ENCODE measurements at regions not wholly inside any gene's neighbourhood (a gene's known extent, or its start where the extent isn't known, plus 50 kb on each side); places are given as distances from the start of the nearest gene placed in this dataset.
A peak's percentile ranks its signal among the peaks of the same experiment; 100 is the strongest.

DNA sequence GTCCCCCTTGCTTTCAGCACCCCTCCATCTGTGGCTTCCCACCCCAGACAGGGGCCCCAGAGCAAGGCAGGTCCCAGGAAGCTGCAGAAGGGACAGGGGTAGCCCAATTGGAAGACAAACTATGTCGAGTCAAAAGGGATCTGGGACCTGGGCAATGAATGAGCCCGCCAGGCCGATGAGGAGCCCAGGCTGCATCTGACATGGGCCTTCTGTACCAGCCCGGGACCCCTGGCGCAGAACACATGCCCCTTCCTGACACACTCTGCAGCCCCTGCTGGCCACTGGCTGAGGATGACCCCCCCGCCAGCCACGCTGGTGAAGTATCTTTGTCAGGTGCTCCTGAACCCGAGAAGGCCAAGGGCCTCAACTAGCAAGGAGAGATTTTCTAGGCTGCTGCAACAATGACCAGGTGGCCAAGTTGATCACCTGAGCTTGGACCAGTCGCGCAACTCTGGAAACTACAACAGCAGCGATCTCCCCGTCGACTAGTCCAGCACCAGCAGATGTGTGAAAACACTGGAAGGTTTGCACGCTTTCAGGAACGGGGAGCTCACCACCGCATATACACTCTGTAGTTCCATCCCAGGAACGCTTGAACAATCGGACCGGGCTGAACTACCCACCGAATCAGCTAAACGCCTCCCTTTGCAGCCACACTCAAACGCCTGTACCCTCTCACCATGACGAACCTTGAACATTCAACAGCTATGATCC is 119.0 kb downstream of the NCOR2 start:
- BruUV-seq (replicated peaks): no TSS peak
- peaks cover 46% of the 10 kb centered on the region for H3K36me3 Mint-ChIP-seq (ENCODE audit: insufficient read depth, unreplicated experiment)
- no peaks in the 10 kb centered on the region for H3K9me3 ChIP-seq
- DNase-seq: no peak
- H3K4me1 Mint-ChIP-seq (ENCODE audit: low read depth, unreplicated experiment): no peaks in the 10 kb centered on the region
- H3K4me1 ChIP-seq: no peaks in the 10 kb centered on the region
- no peaks in the 10 kb centered on the region; the same call in 1 of the 2 replicates for H3K36me3 ChIP-seq (ENCODE audit: control insufficient read depth, insufficient read depth, low read length)
- H3K27ac Mint-ChIP-seq (ENCODE audit: unreplicated experiment): peak overlapping the region; percentile 46
- H3K27me3 ChIP-seq (replicated peaks; ENCODE audit: control insufficient read depth, insufficient read depth, low read length): no peaks in the 10 kb centered on the region
- no peaks in the 10 kb centered on the region for H3K27me3 Mint-ChIP-seq (ENCODE audit: insufficient read depth, unreplicated experiment)
- POLR2A ChIA-PET: no interaction called here
- H3K4me3 Mint-ChIP-seq (ENCODE audit: unreplicated experiment): no peak overlapping the region
- H3K9me3 Mint-ChIP-seq (ENCODE audit: unreplicated experiment): no peaks in the 10 kb centered on the region
- TF ChIP-seq, protein P1, sequence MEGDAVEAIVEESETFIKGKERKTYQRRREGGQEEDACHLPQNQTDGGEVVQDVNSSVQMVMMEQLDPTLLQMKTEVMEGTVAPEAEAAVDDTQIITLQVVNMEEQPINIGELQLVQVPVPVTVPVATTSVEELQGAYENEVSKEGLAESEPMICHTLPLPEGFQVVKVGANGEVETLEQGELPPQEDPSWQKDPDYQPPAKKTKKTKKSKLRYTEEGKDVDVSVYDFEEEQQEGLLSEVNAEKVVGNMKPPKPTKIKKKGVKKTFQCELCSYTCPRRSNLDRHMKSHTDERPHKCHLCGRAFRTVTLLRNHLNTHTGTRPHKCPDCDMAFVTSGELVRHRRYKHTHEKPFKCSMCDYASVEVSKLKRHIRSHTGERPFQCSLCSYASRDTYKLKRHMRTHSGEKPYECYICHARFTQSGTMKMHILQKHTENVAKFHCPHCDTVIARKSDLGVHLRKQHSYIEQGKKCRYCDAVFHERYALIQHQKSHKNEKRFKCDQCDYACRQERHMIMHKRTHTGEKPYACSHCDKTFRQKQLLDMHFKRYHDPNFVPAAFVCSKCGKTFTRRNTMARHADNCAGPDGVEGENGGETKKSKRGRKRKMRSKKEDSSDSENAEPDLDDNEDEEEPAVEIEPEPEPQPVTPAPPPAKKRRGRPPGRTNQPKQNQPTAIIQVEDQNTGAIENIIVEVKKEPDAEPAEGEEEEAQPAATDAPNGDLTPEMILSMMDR (IDR thresholded peaks at IDR 0.05; ENCODE audit: insufficient read depth in 1 of 2, low read depth in 1 of 2, low read length in 1 of 2, severe bottlenecking in 1 of 2, unreplicated experiment in 1 of 2): no peak
- intact Hi-C loops (cut with micrococcal nuclease; ENCODE audit: unreplicated experiment): no loop called here
- H3K4me3 ChIP-seq (ENCODE audit: low read depth, low read length): no peak overlapping the region
- CTCF ChIA-PET: interaction anchor here (0.6 kb wide), 1 partner anchor 228 kb away, joined by 3 read pairs; no protein-coding TSS in a partner anchor

DNA sequence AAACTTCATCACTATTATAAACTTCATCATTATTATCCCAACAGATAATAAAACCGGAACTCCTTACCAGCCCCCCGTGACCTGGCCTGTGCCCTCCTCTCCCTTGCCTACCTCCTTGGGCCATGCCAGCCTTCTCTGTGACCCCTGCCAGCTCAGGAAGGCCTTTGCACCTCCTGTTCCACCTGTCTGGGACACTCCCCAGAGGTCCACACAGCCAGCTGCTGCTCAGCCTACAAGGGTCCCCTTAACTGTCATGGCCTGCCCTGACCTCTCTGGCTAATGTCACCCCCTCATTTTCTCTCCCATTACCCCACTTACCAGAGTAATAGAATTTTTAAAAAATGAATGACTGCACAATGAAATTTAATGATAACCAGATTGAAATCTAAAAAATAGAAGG is 121.0 kb downstream of the NCOR2 start:
- H3K9me3 ChIP-seq: no peaks in the 10 kb centered on the region
- Mint-ChIP-seq H3K4me3 (ENCODE audit: unreplicated experiment) (no peak overlapping the region), H3K36me3 (ENCODE audit: insufficient read depth, unreplicated experiment) (peaks cover 51% of the 10 kb centered on the region), H3K4me1 (ENCODE audit: low read depth, unreplicated experiment) (no peaks in the 10 kb centered on the region), H3K27me3 (ENCODE audit: insufficient read depth, unreplicated experiment) (no peaks in the 10 kb centered on the region), H3K27ac (ENCODE audit: unreplicated experiment) (no peak overlapping the region), H3K9me3 (ENCODE audit: unreplicated experiment) (no peaks in the 10 kb centered on the region)
- no peaks in the 10 kb centered on the region for H3K4me1 ChIP-seq
- ChIA-PET POLR2A (no interaction called here), CTCF (no interaction called here)
- H3K36me3 ChIP-seq (ENCODE audit: control insufficient read depth, insufficient read depth, low read length): no peaks in the 10 kb centered on the region; the same call in 1 of the 2 replicates
- BruUV-seq (replicated peaks): no TSS peak
- intact Hi-C loops (cut with micrococcal nuclease; ENCODE audit: unreplicated experiment): no loop called here
- no peak for DNase-seq
- H3K4me3 ChIP-seq (ENCODE audit: low read depth, low read length): no peak overlapping the region
- TF ChIP-seq, protein P1 (IDR thresholded peaks at IDR 0.05; ENCODE audit: insufficient read depth in 1 of 2, low read depth in 1 of 2, low read length in 1 of 2, severe bottlenecking in 1 of 2, unreplicated experiment in 1 of 2): no peak
- no peaks in the 10 kb centered on the region for H3K27me3 ChIP-seq (replicated peaks; ENCODE audit: control insufficient read depth, insufficient read depth, low read length)

DNA sequence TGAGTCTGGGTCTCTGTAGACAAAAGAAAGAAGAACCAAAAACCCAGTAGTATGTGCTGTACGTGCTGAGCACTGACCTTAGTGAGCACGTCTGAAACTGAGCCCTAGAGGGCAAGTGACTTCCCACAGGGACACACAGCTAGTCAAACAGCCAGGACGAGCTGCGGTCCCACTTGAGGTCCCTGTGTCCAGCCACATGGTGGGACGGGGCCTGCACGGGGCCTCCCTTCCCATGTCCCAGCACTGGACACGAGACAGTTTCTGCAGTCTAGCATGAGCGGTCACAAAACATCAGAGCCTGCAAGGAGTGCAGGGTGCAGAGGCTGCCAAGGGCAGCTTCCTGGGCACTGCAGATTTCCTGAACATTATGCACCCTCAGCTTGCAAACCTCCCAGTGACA is 121.6 kb downstream of the NCOR2 start:
- ChIA-PET POLR2A (no interaction called here), CTCF (interaction anchor here (0.6 kb wide), 1 partner anchor 494 kb away, joined by 3 read pairs; no protein-coding TSS in a partner anchor)
- no peak overlapping the region for H3K27ac Mint-ChIP-seq (ENCODE audit: unreplicated experiment)
- intact Hi-C loops (cut with micrococcal nuclease; ENCODE audit: unreplicated experiment): no loop called here
- Histone ChIP-seq H3K36me3 (ENCODE audit: control insufficient read depth, insufficient read depth, low read length) (no peaks in the 10 kb centered on the region; the same call in 1 of the 2 replicates), H3K9me3 (no peaks in the 10 kb centered on the region), H3K27me3 (replicated peaks; ENCODE audit: control insufficient read depth, insufficient read depth, low read length) (no peaks in the 10 kb centered on the region), H3K4me3 (ENCODE audit: low read depth, low read length) (no peak overlapping the region), H3K4me1 (no peaks in the 10 kb centered on the region)
- H3K27me3 Mint-ChIP-seq (ENCODE audit: insufficient read depth, unreplicated experiment): no peaks in the 10 kb centered on the region
- no peaks in the 10 kb centered on the region for H3K4me1 Mint-ChIP-seq (ENCODE audit: low read depth, unreplicated experiment)
- DNase-seq: no peak
- TF ChIP-seq, protein P1 (IDR thresholded peaks at IDR 0.05; ENCODE audit: insufficient read depth in 1 of 2, low read depth in 1 of 2, low read length in 1 of 2, severe bottlenecking in 1 of 2, unreplicated experiment in 1 of 2): no peak
- peaks cover 55% of the 10 kb centered on the region for H3K36me3 Mint-ChIP-seq (ENCODE audit: insufficient read depth, unreplicated experiment)
- no peak overlapping the region for H3K4me3 Mint-ChIP-seq (ENCODE audit: unreplicated experiment)
- no TSS peak for BruUV-seq (replicated peaks)
- H3K9me3 Mint-ChIP-seq (ENCODE audit: unreplicated experiment): no peaks in the 10 kb centered on the region

All from Caco-2 (cell line).